Activated CD4-positive, alpha-beta T cell treated with anti-CD3 and anti-CD28 coated beads, Interleukin-10, Interleukin-2, amounts not matched to agents 100 ng/mL and 50 ng/mL, durations not matched to agents 16 hours and 8 hours (primary cell): ENCODE measurements at regions not wholly inside any gene's neighbourhood (a gene's known extent, or its start where the extent isn't known, plus 50 kb on each side); places are given as distances from the start of the nearest gene placed in this dataset.

Experiments
- DNase-seq: peaks from one replicate; pipeline ENCODE4 v3.0.0-alpha.2; 2020

DNA sequence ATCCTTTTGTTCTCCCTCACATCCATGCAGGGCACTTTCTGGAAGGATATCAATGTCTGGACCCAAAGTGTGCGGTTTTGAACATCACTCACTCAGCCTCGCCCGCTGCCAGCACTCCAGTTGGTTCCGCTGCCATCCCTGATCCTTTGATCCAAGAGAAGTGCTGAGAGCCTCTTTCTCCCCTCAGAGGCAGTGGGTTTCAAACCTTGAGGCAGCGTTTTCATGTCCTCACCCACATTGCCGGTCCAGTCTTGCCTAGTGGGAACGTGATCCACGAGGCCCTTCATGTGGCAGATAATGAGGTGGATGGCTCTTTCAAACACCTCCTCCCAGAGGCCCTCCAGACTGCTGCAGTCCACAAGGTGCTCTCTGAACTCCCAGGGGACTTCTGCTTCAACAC is 122.2 kb downstream of the ACTL8 start:
- no peak for DNase-seq

DNA sequence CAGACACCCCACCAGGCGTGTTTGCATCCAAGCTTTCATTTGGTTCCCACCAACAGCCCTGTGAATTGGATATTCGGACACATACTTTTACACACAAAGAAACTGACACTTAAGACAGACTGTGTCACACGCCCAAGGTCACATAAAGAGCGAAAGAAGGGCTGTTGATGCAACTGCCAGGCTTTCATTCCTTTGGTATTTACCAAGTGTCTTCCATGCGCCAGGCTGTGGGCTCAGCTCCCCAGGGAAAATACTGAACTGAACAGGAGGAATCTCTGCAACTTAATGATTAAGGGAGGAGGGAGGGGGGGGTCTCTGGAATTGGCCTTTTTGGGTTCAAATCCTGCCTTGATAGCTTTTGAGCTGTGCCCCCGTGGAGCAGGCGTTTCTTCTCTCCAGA is 122.8 kb downstream of the ACTL8 start:
- no peak for DNase-seq

DNA sequence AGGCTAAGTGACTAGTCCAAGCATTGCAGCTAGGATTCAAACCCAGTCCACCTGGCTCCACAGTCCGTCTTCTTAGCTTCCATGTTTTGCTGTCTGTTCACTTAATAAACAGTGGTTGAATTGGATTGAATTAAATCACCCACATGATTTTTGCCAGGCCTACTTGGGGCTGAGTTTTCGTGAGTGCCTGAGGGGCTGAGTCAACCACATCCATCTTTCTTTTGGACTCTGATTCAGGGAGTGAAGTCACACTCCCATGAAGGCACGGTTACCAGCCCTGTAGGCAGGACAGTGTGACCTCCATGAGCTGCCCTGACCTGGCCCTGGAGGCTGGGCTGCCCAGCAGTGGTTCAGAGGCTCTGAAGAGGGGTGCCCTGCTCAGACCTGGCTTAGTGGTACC is 123.7 kb downstream of the ACTL8 start:
- no peak for DNase-seq

DNA sequence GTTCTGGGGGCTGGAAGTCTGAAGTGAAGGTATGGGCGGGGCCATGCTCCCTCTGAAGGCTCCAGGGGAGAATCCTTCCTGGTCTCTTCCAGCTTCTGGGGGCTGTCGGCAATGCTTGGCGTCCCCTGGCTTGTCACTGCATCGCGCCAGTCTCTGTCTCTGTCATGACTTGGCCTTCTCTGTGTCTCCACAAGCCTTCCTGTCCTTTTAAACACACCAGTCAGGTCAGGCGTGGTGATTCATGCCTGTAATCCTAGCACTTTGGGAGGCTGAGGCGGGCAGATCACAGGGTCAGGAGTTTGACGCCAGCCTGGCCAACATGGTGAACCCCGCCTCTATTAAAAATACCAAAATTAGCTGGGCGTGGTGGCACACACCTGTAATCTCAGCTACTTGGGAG is 125.3 kb downstream of the ACTL8 start:
- DNase-seq, result no peak

DNA sequence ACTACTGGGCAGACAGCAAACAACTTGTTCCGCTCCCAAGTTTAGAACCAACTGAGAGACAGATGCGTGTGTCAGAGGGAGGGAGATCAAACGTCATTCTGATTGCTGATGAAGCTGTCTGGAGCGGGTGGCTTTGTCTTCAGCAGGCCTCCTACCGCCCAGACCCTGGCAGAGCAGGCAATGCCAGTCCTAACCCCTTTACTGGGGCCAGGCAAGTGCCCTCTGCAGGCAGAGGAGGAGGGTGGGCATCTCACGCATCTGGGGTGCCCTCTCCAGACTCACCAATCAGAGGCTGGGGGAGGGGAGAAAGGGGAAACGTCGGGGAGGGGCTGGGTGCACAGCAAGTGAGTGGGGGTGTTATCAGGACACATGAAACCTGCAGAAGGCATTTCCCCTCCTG is 126.6 kb downstream of the ACTL8 start:
- DNase-seq, result no peak

DNA sequence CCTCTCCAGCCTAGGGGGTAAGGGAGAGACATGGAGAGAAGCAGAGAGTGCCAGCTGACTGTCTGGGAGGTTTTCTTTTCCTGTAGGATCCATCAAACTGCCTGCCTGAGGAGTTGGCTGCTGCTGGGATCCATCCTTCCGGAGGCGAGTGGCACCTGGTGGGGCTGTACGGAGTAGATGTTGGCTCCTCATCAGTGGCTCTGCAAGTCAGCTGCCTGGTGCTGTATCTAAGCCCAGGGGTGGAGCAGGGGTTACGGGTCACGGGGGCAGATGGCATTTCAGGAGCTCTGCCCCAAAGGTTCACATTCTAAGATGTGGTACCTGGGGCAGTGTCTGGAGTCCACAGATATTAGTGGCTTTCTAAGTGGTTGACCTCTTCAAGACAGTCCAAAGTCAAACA is 128.0 kb downstream of the ACTL8 start:
- DNase-seq, result no peak

DNA sequence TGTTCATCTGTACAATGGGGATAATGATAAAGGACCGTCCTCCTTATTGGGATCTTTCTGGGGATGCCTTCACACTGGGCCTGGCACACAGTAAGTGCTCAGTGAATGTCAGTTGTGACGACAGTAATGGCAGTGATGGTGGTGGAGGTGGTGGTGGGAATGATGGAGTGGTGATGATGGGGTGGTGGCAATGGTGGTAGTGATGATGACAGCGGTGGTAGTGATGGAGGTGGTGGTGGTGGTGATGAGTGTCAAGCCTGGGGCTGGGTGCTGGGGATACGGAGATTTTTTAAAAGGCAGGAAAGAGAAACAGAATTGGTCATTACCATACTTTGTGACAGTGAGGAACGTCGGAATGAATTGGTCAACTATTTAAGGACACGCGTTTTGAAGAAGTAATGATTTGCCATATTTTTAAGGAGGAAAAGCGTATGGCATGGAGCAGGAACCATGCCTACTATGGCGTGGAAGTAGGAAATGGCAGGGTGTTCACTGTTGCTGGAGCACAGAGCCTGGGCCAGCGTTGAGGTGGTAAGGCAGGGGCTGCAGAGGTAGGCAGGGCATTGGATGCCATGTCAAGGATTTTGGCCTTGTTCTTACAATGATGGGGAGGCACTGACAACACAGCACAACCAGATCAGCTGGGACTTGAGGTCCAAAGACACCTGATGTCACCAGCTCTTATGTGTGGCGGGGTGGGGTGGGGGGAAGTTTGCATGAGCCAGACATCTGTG is 128.7 kb downstream of the ACTL8 start:
- DNase-seq, result no peak

DNA sequence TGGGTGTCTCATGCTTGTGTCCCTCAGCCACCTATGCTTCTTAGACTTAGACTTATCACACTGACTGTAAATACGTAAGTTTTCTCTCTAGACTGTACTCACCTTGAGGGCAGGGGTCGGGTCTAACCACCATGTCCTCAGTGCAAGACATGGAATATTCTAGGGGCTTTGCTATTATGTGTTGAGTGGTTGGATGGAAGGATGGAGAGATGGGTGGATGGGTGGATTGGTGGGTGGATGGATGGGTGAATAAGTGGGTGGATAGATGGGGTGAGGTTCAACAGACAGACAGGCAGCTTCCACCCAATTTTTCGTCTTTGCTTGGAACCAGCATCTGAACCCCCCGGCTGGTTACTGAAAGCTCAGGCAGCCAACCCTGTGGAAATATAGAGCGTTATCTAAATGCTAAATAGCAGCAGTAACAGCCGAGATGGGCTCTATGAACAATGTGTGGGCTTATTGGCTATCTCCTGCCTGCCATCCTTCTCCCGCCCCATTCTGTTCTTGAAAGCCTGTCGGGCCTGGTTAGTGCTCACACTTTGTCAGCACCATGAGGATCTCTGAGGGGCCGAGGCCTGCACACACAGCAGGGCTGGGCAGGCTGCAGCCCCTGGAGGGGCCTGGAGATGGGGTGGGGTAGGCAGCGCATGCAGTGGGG is 130.7 kb downstream of the ACTL8 start:
- DNase-seq, result no peak

DNA sequence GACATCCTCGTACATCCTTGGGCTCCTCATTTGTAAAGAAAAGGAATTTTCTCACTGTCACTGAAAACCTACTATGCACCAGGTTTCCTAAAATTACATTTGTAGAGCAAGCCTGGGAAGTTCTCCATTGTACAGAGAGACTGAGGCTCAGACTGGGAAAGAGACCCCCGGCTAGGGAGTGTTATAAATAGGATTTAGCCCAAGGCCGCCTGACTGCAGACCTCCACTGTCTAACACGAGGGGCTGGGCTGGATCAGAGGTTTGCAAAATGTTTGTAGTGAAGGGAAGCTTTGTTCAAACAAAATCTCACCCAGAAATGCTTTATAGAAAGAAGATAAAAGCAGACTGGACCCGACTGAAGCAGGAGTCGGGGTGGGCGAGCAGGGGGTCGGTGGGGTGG is 131.3 kb downstream of the ACTL8 start:
- DNase-seq, result no peak

DNA sequence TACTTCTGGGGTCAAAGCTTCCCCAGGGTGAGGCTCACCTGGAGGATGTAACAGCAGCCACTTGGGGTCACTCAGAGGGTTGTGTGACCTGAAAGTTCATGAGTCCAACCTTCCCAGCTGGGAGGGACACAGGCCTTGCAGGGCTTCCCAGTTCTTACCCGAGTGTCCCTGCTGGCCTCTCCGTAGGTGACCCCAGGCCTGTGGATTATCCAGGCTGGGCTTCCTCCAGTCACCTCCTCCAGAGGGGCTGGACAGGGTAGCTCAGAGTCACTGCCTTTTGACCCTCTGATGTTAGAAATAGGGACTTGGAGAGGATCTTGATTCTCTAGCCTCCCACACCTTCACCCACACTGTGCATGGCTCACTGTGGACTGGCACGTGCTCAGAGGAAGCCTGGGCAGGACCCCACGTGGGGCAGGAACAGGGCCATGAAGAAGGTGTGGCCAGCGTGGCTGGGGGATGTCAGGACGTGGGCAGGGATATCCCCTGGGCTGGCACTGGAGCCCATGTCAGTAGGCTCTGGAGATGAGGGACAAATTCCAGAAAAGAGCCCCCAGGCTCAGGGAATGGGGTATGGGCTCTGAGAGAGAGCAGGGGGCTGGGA is 131.8 kb downstream of the ACTL8 start:
- DNase-seq, result no peak

DNA sequence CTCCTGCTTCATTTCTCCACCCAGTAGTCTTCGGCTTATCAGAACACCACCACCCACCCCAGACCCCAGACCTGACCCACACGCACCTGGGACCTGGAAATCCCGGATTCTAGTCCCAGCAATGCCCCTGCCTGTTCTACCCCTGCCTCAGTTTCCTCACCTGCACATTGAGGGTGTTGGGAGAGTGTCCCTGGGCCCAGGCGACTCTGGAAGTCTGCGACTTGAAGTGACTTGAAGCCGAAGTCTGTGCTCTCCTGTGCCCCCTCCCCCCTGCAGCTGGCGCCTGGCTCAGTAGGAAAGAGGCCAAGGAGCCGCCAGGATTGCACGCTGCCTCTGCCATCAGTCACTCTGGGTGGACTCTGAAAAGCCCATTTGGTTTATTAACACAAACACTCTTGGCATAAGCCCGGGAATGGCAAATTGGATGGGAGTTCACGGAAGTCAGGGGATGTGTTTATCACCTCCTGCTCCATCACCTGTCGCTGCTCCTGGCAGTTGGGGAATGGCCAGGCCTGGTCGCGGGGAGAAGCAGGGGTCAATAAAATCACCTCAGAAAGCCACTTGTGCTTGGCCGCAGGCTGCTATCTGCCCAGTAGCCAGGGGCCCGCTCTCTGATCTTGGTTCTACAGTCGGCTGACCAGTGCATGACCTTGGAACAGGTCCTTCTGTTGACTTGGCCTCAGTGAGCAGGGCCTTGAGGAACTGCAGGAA is 132.7 kb downstream of the ACTL8 start:
- DNase-seq, result no peak

DNA sequence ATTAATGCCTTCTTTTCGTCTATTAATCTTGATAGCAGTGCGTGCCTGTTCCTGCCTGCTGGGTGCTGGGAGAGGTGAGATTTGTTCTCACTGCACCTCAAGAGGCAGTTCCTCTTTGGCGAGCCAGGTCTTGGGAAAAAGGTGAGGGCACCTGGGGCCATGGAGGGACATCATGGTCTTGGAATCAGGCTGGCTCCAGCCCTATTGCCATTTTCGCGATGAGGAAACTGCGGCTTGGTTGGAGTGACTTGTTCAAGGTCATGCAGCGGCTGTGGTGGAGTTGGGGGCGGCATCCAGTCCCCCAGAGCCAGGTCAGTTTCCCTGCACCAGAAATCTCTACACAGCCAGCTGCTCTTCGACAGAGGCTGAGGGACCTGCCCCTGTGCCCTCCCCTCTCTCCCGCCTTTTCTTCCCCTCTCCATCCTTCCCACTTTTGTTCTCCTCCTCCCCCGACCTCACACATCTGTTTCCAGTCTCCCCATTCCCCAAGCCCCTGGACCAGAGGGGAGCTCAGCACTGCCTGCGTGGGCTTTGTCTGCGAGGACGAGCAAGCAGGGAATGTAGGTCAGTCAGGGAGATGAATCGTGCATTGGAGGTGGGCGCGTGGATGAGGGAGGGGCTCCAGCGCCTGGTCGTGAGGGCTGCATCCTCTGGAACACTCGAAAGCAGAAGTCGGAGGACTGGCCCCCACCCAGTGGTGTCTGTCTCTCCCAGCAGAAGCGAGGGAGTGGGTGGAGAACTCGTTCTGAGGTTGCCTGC is 135.1 kb downstream of the ACTL8 start:
- no peak for DNase-seq

DNA sequence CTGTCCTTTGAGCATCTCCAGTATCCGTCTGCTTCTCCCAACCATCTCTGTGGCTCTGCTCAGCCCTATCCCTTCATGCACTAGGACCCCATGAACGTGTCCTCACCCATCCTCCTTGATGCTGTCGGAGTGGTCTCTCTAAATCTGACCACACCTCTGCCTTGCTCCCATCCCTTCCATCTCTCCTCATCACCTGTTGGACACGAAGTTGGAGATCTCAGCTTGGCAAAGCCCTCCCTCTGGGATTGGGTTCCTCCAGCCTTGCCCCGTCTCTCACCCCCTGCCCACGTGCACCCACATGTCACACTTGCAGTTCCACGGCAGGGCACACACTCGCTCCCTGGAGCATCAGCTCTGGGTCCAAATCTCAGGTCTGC is 135.7 kb downstream of the ACTL8 start:
- DNase-seq, result no peak

DNA sequence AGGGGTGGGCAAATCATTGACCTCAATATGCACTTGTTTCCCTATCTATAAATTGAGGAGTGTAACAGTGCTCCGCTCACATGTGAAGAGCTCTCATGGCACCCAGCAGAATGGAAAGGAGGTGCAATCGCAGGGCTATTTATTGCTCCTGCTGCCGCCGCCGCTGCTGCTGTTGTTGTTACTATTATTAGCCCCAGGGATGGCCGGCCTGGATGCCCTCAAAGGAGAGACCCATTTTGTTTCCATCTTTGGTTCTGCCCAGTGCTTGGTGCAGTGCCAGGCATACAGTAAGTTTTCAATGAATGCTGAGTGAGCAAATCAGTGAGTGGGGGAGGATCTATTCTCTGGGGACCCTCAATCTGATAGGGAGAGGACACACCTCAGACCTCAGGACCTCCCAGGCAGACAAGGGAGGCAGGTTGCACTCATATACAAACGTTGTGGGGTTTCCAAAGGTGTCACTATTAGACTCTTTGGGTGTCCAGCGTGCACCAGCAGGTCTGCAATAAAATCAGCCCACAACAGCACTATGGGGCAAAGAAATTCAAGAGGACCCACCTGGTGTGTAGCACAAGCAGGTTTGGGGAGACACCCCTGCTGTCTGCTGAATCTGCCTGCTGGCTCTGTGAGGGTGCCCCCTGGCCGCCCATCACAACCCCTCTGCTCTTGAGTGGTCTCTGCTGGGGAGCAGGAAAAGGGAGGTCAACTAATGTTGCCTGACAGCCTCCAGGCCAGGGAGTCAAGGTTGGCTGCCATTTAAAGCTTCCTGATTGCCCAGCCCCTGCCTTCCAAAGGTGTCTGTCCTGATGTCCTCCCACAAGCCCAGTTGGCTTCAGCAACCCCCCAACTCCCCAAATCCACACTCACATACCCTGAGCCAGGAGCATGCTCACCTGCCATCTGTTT is 136.3 kb downstream of the ACTL8 start:
- no peak for DNase-seq

DNA sequence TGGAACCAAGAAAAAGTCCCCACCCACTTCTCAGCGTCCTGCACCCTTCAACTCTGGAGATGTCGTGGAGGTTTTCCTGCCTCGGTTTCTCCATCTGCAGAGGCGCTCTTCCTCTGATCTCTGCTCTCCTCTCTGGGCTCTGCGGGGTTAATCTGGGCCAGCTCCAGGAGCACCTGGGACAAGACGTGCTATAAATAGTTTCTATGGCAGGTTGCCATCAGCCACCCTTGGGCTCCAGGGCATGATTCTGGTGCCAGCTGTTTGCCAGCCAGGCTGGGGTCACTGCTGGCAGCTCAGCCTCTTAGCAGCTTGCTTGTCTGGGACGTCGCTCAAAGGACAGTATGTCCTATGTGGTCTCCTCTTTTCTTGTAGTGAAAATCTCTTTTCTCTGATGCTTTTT is 137.1 kb downstream of the ACTL8 start:
- no peak for DNase-seq

DNA sequence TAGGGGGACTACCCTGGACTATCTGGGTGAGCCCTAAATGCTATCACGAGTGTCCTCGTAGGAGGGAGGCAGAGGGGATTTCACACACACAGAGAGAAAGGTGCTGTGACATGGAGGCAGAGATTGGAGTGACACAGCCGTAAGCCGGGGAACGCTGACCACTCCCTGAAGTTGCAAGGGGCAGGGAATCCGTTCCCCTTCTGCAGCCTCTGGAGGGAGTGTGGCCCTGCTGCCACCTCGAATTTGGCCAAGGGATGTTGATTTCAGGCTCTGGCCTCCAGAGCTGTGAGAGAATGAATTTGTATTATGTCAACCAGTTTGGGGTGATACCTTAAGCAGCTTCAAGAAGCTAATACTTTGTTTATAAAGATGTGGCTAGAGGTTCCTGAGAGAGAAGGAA is 137.7 kb downstream of the ACTL8 start:
- no peak for DNase-seq

DNA sequence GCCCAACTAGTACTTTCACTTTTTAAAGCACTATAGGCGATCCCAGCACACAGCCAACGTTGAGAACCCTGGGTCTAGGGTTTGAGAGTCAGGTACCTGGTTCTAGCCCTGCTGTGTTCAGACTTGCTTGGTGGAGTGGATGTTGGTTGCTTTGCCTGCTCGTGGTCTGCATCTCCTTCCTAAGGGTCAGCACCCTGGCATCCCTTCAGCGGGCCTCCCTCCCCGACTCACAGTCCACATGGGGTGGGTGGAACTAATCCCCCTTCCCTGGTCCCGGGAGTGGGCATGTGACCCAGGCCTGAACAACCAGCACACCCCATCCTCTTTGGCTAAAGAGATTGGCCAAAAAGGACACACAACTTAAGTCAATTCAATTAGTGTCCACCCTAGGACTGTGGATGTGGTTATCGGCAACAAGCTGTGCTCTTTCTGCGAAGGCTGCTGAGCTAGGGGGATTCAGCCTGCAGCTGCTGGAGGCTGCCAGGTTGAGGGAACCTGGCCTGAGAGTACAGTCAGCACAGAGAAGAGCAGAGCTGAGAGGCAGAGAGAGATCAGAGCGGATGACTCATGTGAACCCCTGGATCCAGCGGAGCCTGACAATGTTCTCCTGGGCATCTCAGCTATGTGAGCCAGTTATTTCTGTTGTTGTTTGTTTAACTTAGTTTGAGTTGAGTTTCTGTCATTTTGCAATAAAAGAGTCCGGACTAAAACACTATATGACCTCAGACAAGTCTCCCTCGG is 138.9 kb downstream of the ACTL8 start:
- no peak for DNase-seq

DNA sequence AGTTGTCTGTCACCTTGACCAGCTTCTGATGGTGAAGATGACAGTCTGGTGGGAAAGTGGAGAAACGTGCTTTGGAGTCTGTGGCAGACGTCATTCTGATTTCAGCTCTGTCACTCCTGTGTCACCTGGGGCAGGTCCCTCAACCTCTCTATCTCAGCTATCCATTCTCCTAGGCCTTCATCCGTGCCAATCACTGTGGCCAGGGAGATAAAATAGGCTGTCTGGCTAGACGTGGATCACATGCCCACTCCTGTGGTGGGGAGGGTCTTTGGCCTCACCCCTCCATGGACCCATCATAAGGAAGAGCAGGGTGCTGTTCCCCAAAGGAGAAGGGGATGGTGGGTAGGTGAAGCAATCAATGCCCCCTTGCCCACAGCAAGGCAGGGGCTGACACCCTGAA is 140.3 kb downstream of the ACTL8 start:
- no peak for DNase-seq

DNA sequence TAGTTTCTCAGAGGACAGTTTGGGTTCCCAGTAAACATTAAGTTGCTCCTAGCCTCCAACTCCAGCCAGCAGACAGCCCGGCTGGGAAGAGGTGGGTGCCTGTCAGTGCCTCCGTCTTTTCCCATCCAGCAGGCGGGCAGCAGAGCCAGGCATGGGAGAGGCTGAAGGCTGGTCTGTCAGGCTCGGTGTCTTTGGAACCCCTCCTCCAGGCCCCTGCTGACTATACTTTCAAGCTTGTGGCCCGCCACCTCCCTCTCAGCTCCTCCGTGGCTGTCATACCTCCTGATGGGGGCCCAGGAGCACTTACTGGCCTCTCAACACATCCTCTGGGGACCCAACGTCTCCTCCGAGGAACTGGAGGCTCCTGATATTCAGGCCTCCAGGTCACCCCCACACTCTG is 140.9 kb downstream of the ACTL8 start:
- DNase-seq, result no peak

DNA sequence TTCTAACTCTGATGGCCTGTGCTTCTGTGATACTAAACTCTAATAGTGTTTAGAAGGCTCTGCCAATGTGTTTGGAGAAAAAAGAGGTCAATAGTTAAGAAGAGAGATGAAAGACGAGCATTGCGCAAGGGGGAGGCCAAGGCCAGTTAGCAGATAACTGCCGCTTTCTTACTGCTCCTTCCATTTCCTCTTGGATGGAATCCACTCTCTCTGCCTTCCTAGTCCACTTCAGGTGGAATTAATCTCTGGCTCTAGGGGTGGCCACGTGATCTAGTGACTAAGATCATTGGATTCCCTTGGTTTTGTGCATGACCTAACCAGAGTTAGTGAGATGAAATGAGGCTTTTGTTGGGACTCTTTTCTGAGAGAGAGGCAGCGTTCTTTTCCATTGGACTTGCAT is 148.3 kb downstream of the ACTL8 start:
- no peak for DNase-seq

DNA sequence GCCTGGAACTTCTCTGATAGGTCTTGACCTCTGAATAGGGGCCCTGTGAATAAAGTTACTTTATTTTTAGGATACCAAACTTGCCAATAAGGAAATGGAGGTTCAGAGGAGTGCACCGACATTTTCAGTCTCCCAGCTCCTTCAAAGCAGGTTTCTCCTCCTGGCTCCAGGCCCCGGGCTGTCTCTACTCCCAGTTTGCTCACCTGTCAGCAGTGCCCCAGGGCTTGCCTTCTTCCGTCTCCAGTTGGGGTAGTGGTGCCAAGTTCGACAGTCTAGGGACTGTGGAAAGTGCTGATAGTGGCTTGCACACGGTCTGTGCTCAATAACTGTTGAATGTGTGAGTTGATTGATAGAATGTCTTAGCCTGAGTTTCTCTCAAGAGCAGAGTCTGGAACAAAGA is 149.2 kb downstream of the ACTL8 start:
- DNase-seq, result no peak
